ENCODE measurements at regions not wholly inside any gene's neighbourhood (a gene's known extent, or its start where the extent isn't known, plus 50 kb on each side); places are given as distances from the start of the nearest gene placed in this dataset.
"Not testable (repeated sequence)": the region's sequence is repeated elsewhere in the genome, so short reads cannot be mapped to it uniquely, and the experiment has no call there.

- DNase-seq (ENCODE audit: low read depth, low spot score): no peak
- peak overlapping the region; percentile 20 for H2AFZ ChIP-seq (ENCODE audit: control insufficient read depth, low read length)
- dilution Hi-C loops (cut with MboI; ENCODE audit: extremely low pct_ligation_motif_present, low sequenced_read_pairs): loop anchor here (10.0 kb wide), 1 partner anchor 88 kb away; no protein-coding TSS in a partner anchor
Observed at GRCh38 chr17:64742326-64742725, 80.2 kb upstream of the SMURF2 start.

DNA sequence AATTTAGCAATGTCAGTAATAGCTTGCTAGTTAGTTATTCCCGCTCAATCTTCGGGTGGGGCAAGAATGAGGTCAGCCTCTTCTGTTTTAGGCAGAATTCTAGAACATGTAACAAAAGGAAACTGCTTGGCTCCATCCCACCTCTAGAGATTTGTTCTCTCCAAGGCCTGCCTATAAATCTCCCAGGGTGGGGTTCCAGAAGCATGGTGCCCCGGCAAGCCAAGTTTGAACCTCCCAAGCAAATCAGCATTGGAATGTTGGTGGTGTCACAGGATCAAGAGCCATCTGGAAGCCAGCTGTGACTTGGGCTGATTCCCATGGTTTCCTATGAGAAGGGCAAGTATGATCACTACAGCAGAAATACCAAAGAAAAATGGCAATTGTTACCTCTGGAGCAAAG lies 79.8 kb upstream of the SMURF2 start:
- H3K27me3 ChIP-seq (ENCODE audit: control insufficient read depth, extremely low read depth, insufficient read depth, low read length); H3K9me3 ChIP-seq (ENCODE audit: control insufficient read depth, low read depth, low read length); H3K79me2 ChIP-seq (ENCODE audit: control insufficient read depth, insufficient read depth, low read length); H3K4me3 ChIP-seq (ENCODE audit: control insufficient read depth in 2 of 3, extremely low read depth in 1 of 3, insufficient read depth in 2 of 3, low read depth in 1 of 3, low read length in 3 of 3); DNase-seq (ENCODE audit: low read depth, low spot score); H3K36me3 ChIP-seq (ENCODE audit: control insufficient read depth in 2 of 2, extremely low read depth in 1 of 2, insufficient read depth in 2 of 2, low read length in 2 of 2); FAIRE-seq; H3K9me1 ChIP-seq (ENCODE audit: control insufficient read depth, extremely low read depth, insufficient read depth, low read length); H3K9ac ChIP-seq (ENCODE audit: control insufficient read depth, extremely low read depth, insufficient read depth, low read length); H3K27ac ChIP-seq (ENCODE audit: control insufficient read depth, insufficient read depth, low read length); H4K20me1 ChIP-seq (ENCODE audit: control insufficient read depth, extremely low read depth, insufficient read depth, low read length): not testable (repeated sequence)
- dilution Hi-C loops (cut with MboI; ENCODE audit: extremely low pct_ligation_motif_present, low sequenced_read_pairs): loop anchor here (10.0 kb wide), 1 partner anchor 87 kb away; no protein-coding TSS in a partner anchor
- peak overlapping the region; percentile 20 for H2AFZ ChIP-seq (ENCODE audit: control insufficient read depth, low read length)
- H3K4me2 ChIP-seq (ENCODE audit: control insufficient read depth, extremely low read depth, insufficient read depth, low read depth, low read length): peak overlapping the region; percentile 10
- peaks cover 19% of the 10 kb centered on the region for H3K4me1 ChIP-seq (ENCODE audit: control insufficient read depth, extremely low read depth, insufficient read depth, low read length)

More at GRCh38 chr17:64742326-64742725, 80.2 kb upstream of the SMURF2 start:
- Histone ChIP-seq H3K9me1 (ENCODE audit: control insufficient read depth, extremely low read depth, insufficient read depth, low read length) (no peaks in the 10 kb centered on the region), H3K36me3 (ENCODE audit: control insufficient read depth in 2 of 2, extremely low read depth in 1 of 2, insufficient read depth in 2 of 2, low read length in 2 of 2) (no peaks in the 10 kb centered on the region), H3K9ac (ENCODE audit: control insufficient read depth, extremely low read depth, insufficient read depth, low read length) (no peak overlapping the region), H3K4me2 (ENCODE audit: control insufficient read depth, extremely low read depth, insufficient read depth, low read depth, low read length) (no peak overlapping the region), H3K4me1 (ENCODE audit: control insufficient read depth, extremely low read depth, insufficient read depth, low read length) (peaks cover 17% of the 10 kb centered on the region), H3K27ac (ENCODE audit: control insufficient read depth, insufficient read depth, low read length) (no peak overlapping the region), H3K27me3 (ENCODE audit: control insufficient read depth, extremely low read depth, insufficient read depth, low read length) (no peaks in the 10 kb centered on the region), H3K4me3 (ENCODE audit: control insufficient read depth in 2 of 3, extremely low read depth in 1 of 3, insufficient read depth in 2 of 3, low read depth in 1 of 3, low read length in 3 of 3) (no peak overlapping the region), H3K79me2 (ENCODE audit: control insufficient read depth, insufficient read depth, low read length) (no peaks in the 10 kb centered on the region), H4K20me1 (ENCODE audit: control insufficient read depth, extremely low read depth, insufficient read depth, low read length) (no peaks in the 10 kb centered on the region), H3K9me3 (ENCODE audit: control insufficient read depth, low read depth, low read length) (no peaks in the 10 kb centered on the region)
- no peak for FAIRE-seq
- TF ChIP-seq, protein P1, sequence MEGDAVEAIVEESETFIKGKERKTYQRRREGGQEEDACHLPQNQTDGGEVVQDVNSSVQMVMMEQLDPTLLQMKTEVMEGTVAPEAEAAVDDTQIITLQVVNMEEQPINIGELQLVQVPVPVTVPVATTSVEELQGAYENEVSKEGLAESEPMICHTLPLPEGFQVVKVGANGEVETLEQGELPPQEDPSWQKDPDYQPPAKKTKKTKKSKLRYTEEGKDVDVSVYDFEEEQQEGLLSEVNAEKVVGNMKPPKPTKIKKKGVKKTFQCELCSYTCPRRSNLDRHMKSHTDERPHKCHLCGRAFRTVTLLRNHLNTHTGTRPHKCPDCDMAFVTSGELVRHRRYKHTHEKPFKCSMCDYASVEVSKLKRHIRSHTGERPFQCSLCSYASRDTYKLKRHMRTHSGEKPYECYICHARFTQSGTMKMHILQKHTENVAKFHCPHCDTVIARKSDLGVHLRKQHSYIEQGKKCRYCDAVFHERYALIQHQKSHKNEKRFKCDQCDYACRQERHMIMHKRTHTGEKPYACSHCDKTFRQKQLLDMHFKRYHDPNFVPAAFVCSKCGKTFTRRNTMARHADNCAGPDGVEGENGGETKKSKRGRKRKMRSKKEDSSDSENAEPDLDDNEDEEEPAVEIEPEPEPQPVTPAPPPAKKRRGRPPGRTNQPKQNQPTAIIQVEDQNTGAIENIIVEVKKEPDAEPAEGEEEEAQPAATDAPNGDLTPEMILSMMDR (optimal IDR thresholded peaks at IDR 0.05 in 1 of 3, IDR thresholded peaks at IDR 0.05 in 1 of 3, conservative IDR thresholded peaks at IDR 0.05 in 1 of 3; ENCODE audit: extremely low read depth in 1 of 3, insufficient read depth in 2 of 3, low read length in 3 of 3): no peak
- no peak for TF ChIP-seq EZH2 (IDR thresholded peaks at IDR 0.05; ENCODE audit: low read length)

GRCh38 chr17:64741038-64741641 lies 79.0 kb upstream of the SMURF2 start:
- H3K4me3 ChIP-seq (ENCODE audit: control insufficient read depth in 2 of 3, extremely low read depth in 1 of 3, insufficient read depth in 2 of 3, low read depth in 1 of 3, low read length in 3 of 3): no peak overlapping the region
- peaks cover 1% of the 10 kb centered on the region for H3K79me2 ChIP-seq (ENCODE audit: control insufficient read depth, insufficient read depth, low read length)
- TF ChIP-seq, protein P1 (optimal IDR thresholded peaks at IDR 0.05 in 1 of 3, IDR thresholded peaks at IDR 0.05 in 1 of 3, conservative IDR thresholded peaks at IDR 0.05 in 1 of 3; ENCODE audit: extremely low read depth in 1 of 3, insufficient read depth in 2 of 3, low read length in 3 of 3): no peak
- TF ChIP-seq EZH2 (IDR thresholded peaks at IDR 0.05; ENCODE audit: low read length): no peak
- FAIRE-seq (no peak), DNase-seq (ENCODE audit: low read depth, low spot score) (no peak)
- no peaks in the 10 kb centered on the region for H3K36me3 ChIP-seq (ENCODE audit: control insufficient read depth in 2 of 2, extremely low read depth in 1 of 2, insufficient read depth in 2 of 2, low read length in 2 of 2)
- H4K20me1 ChIP-seq (ENCODE audit: control insufficient read depth, extremely low read depth, insufficient read depth, low read length): no peaks in the 10 kb centered on the region
- H3K4me2 ChIP-seq (ENCODE audit: control insufficient read depth, extremely low read depth, insufficient read depth, low read depth, low read length): peak overlapping the region; percentile 22
- dilution Hi-C loops (cut with MboI; ENCODE audit: extremely low pct_ligation_motif_present, low sequenced_read_pairs): loop anchor here (10.0 kb wide), 1 partner anchor 86 kb away; no protein-coding TSS in a partner anchor
- H3K9ac ChIP-seq (ENCODE audit: control insufficient read depth, extremely low read depth, insufficient read depth, low read length): no peak overlapping the region
- no peaks in the 10 kb centered on the region for H3K9me3 ChIP-seq (ENCODE audit: control insufficient read depth, low read depth, low read length)
- peaks cover 20% of the 10 kb centered on the region for H3K4me1 ChIP-seq (ENCODE audit: control insufficient read depth, extremely low read depth, insufficient read depth, low read length)
- H3K27ac ChIP-seq (ENCODE audit: control insufficient read depth, insufficient read depth, low read length): no peak overlapping the region
- peak overlapping the region; percentile 49 for H2AFZ ChIP-seq (ENCODE audit: control insufficient read depth, low read length)
- no peaks in the 10 kb centered on the region for H3K9me1 ChIP-seq (ENCODE audit: control insufficient read depth, extremely low read depth, insufficient read depth, low read length)
- H3K27me3 ChIP-seq (ENCODE audit: control insufficient read depth, extremely low read depth, insufficient read depth, low read length): no peaks in the 10 kb centered on the region

Measured in keratinocyte (primary cell).